B cell (primary cell): ENCODE measurements at regions not wholly inside any gene's neighbourhood (a gene's known extent, or its start where the extent isn't known, plus 50 kb on each side); places are given as distances from the start of the nearest gene placed in this dataset.

Source experiments
- EZH2 ChIP-seq: IDR thresholded peaks from 2 replicates; pipeline ENCODE4 v1.6.1; 2012; ENCODE audit warnings: borderline replicate concordance, low read depth, mild to moderate bottlenecking, moderate library complexity, low read length; ENCODE audit not compliant: insufficient read depth, poor library complexity, severe bottlenecking
- TF ChIP-seq, protein P1 (sequence below): fragments of 200-600 bp; IDR thresholded peaks from one replicate; pipeline ENCODE4 v1.8.0; 2022; ENCODE audit warnings: antibody characterized with exemption, mild to moderate bottlenecking

DNA sequence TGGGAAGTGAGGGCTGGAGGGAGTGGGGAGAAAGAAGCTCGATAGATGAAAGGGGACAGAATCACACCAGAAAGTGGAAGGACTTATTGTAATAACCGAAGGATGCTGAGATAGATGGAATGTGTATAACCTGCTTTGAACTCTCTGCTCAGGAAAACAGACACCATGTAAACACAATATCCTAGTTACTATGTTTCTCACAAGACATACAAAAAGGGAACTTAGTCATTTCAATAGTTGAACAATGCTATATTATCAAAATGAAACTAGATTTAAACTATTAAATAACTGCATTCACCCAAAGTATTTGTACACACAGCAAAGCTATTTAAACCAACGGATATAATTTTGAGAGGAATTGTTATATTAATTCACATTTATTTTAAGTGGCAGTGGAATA is 108.3 kb upstream of the GADL1 start:
- TF ChIP-seq EZH2 = no peak
- TF ChIP-seq, protein P1, sequence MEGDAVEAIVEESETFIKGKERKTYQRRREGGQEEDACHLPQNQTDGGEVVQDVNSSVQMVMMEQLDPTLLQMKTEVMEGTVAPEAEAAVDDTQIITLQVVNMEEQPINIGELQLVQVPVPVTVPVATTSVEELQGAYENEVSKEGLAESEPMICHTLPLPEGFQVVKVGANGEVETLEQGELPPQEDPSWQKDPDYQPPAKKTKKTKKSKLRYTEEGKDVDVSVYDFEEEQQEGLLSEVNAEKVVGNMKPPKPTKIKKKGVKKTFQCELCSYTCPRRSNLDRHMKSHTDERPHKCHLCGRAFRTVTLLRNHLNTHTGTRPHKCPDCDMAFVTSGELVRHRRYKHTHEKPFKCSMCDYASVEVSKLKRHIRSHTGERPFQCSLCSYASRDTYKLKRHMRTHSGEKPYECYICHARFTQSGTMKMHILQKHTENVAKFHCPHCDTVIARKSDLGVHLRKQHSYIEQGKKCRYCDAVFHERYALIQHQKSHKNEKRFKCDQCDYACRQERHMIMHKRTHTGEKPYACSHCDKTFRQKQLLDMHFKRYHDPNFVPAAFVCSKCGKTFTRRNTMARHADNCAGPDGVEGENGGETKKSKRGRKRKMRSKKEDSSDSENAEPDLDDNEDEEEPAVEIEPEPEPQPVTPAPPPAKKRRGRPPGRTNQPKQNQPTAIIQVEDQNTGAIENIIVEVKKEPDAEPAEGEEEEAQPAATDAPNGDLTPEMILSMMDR = no peak
